HAP-1 (cell line): ENCODE measurements at regions not wholly inside any gene's neighbourhood (a gene's known extent, or its start where the extent isn't known, plus 50 kb on each side); places are given as distances from the start of the nearest gene placed in this dataset.
"Not testable (repeated sequence)": the region's sequence is repeated elsewhere in the genome, so short reads cannot be mapped to it uniquely, and the experiment has no call there.

Experiments used
- DNase-seq, 2 experiments: peaks; one replicate each; pipeline ENCODE4 v3.0.0-alpha.2; 2016 to 2020; ENCODE audit warnings: low spot score in 2 of 2
- H3K27me3 ChIP-seq: fragments of 250-450 bp; sonication (Bioruptor Pico); 2 replicates; pipeline ENCODE4 v1.5.1; 2020; ENCODE audit warnings: low read depth, mild to moderate bottlenecking, moderate library complexity
- H3K36me3 ChIP-seq: fragments of 250-450 bp; sonication (Bioruptor Pico); replicated peaks from 2 replicates; pipeline ENCODE4 v1.5.1; 2020; ENCODE audit warnings: mild to moderate bottlenecking
- H3K4me1 ChIP-seq: fragments of 250-450 bp; sonication (Bioruptor Pico); 2 replicates; pipeline ENCODE4 v1.5.1; 2020; ENCODE audit warnings: mild to moderate bottlenecking
- H3K4me3 ChIP-seq: fragments of 250-450 bp; sonication (Bioruptor Pico); 2 replicates; pipeline ENCODE4 v1.5.1; 2020; ENCODE audit warnings: mild to moderate bottlenecking, moderate library complexity
- H3K9me3 ChIP-seq: fragments of 250-450 bp; sonication (Bioruptor Pico); 2 replicates; pipeline ENCODE4 v1.5.1; 2020; ENCODE audit warnings: mild to moderate bottlenecking, moderate library complexity
- in situ Hi-C: fragments of 300-500 bp; cut with MboI; formaldehyde crosslinking; loops from 3 replicates; pipeline ENCODE4 v1.14.3; 2020; ENCODE audit warnings: low sequenced_read_pairs, inconsistent platforms, mixed read lengths

GRCh38 chr14:53384536-53384935 lies 231.4 kb upstream of the DDHD1 start:
- Histone ChIP-seq H3K9me3 (no peaks in the 10 kb centered on the region; the same call in 1 of the 2 replicates), H3K4me3 (no peak overlapping the region), H3K36me3 (no peaks in the 10 kb centered on the region), H3K27me3 (peaks cover 5% of the 10 kb centered on the region), H3K4me1 (no peaks in the 10 kb centered on the region; the same call in 1 of the 2 replicates)
- DNase-seq = no peak
- in situ Hi-C loops = no loop called here

DNA sequence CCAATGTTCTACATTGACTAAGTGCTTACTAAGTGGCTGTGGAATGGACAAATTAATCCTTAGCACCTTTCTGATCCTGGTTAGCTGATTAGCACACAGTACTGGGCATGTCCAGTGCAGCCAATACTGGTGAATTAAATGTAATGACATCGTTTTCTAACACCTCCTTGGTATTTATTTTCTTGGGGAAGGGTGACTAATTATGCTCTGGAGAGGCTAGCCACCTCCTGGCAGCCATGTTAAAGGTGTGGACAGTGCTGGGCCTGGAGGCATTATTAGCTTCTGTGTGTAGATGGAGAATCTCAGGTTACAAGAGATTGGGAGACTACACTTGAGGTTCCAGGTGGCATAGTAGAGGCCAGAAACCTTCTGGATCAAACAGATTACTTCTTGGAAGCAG lies 230.9 kb upstream of the DDHD1 start:
- no peak for DNase-seq
- no peaks in the 10 kb centered on the region; the same call in 1 of the 2 replicates for H3K9me3 ChIP-seq
- H3K27me3 ChIP-seq = peaks cover 5% of the 10 kb centered on the region
- no peaks in the 10 kb centered on the region for H3K36me3 ChIP-seq
- H3K4me1 ChIP-seq = no peaks in the 10 kb centered on the region; the same call in 1 of the 2 replicates
- no peak overlapping the region for H3K4me3 ChIP-seq
- in situ Hi-C loops = no loop called here

GRCh38 chr14:53381895-53382294 lies 228.8 kb upstream of the DDHD1 start:
- DNase-seq = no peak
- Histone ChIP-seq H3K27me3 (no peaks in the 10 kb centered on the region), H3K9me3 (no peaks in the 10 kb centered on the region; the same call in 1 of the 2 replicates), H3K4me3 (no peak overlapping the region), H3K4me1 (no peaks in the 10 kb centered on the region; the same call in 1 of the 2 replicates), H3K36me3 (no peaks in the 10 kb centered on the region)
- in situ Hi-C loops = no loop called here

GRCh38 chr14:53380867-53381225 lies 227.7 kb upstream of the DDHD1 start:
- Histone ChIP-seq H3K4me3 (no peak overlapping the region), H3K9me3 (no peaks in the 10 kb centered on the region), H3K27me3 (no peaks in the 10 kb centered on the region), H3K36me3 (no peaks in the 10 kb centered on the region), H3K4me1 (no peaks in the 10 kb centered on the region; the same call in none of the 2 replicates)
- DNase-seq = no peak
- in situ Hi-C loops = no loop called here

DNA sequence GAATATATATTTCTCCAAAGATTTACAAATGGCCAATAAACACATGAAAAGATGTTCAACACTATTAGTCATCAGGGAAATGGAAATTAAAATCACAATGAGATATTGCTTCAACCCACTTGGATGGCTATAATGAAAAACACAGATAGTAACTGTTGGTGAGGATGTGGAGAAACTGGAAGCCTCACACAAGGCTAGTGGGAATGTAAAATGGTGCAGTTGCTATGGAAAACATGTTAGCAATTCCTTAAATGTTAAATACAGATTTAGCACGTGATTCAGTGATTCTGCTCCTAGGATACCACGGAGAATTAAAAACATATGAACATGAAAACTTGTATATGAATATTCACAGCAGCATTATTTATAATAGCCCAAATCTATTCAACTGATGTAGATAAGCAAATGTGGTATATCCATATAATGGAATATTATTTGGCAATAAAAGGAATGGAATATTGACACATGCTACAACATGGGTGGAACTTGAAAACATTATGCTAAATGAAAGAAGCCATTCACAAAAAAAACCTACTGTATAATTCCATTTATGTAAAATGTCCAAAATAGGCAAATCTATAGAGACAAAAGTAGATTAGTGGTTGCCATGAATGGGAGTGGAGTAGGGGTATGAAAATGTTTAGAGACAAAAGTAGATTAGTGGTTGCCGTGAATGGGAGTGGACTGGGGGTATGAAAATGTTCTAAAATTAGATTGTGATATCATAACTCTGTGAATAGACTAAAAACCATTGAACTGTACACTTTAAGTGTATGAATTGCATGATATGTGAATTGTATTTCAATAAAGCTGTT lies 227.1 kb upstream of the DDHD1 start:
- Histone ChIP-seq H3K4me3 (no peak overlapping the region), H3K4me1 (no peaks in the 10 kb centered on the region; the same call in none of the 2 replicates), H3K9me3 (no peaks in the 10 kb centered on the region), H3K36me3 (no peaks in the 10 kb centered on the region), H3K27me3 (no peaks in the 10 kb centered on the region)
- DNase-seq = no peak
- in situ Hi-C loops = no loop called here

DNA sequence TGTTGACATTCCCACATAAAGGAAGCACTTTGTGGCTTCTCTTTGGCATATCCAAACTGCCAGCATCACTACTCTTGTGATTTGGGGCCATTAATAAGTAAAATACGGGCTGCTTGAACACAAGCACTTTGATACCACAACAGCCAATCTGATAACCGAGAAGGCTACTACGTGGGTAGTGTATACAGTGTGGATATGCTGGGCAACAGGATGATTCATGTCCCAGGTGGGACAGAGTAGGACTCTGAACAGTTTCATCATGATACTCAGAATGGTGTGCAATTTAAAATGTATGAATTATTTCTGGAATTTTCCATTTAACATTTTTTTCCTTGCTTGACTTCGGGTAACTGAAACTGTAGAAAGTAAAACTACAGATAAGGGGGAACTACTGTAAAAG lies 225.0 kb upstream of the DDHD1 start:
- Histone ChIP-seq H3K4me3 (no peak overlapping the region), H3K36me3 (no peaks in the 10 kb centered on the region), H3K9me3 (no peaks in the 10 kb centered on the region), H3K4me1 (no peaks in the 10 kb centered on the region; the same call in none of the 2 replicates), H3K27me3 (no peaks in the 10 kb centered on the region)
- no peak for DNase-seq
- in situ Hi-C loops = no loop called here

GRCh38 chr14:53376064-53376463 lies 222.9 kb upstream of the DDHD1 start:
- no peak overlapping the region for H3K4me3 ChIP-seq
- no peak for DNase-seq
- no peaks in the 10 kb centered on the region for H3K27me3 ChIP-seq
- H3K36me3 ChIP-seq = no peaks in the 10 kb centered on the region
- H3K9me3 ChIP-seq = no peaks in the 10 kb centered on the region
- in situ Hi-C loops = no loop called here
- no peaks in the 10 kb centered on the region; the same call in none of the 2 replicates for H3K4me1 ChIP-seq

- in situ Hi-C loops = no loop called here
- DNase-seq = no peak
- Histone ChIP-seq H3K36me3 (no peaks in the 10 kb centered on the region), H3K9me3 (no peaks in the 10 kb centered on the region), H3K4me1 (no peaks in the 10 kb centered on the region; the same call in none of the 2 replicates), H3K27me3 (no peaks in the 10 kb centered on the region), H3K4me3 (no peak overlapping the region)
These were observed 222.5 kb upstream of the DDHD1 start for GRCh38 chr14:53375599-53375998.

DNA sequence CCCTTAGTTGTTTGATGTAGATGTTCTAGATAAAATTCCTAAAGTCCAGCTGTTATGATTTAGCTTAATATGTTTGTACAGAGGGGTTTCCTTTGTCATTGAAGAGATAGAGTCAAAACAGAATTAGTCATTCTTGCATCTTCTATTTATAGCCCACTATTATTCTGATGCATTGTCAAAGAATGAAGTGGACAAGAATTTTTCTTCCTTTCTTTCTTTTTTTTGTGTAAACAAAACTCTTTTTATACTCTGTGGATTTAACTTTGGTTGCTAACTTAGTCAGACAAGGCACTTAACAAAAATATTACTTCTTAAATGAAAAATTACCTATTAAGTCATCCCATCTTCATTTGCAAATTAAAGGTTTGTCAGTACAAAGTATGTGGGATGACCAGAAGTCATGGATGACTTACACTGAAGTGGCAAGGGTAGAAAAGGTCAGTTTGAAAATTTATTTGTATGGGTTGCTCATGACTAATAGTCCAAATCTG lies 215.6 kb upstream of the DDHD1 start:
- Histone ChIP-seq H3K9me3 (no peaks in the 10 kb centered on the region), H3K4me1 (peaks cover 14% of the 10 kb centered on the region), H3K36me3 (no peaks in the 10 kb centered on the region), H3K27me3 (no peaks in the 10 kb centered on the region), H3K4me3 (no peak overlapping the region)
- DNase-seq = peak in 1 of 2 experiments; percentile 71
- in situ Hi-C loops = no loop called here

GRCh38 chr14:53368066-53368465 lies 214.9 kb upstream of the DDHD1 start:
- Histone ChIP-seq H3K27me3 (no peaks in the 10 kb centered on the region), H3K4me3 (no peak overlapping the region), H3K4me1 (peaks cover 14% of the 10 kb centered on the region), H3K36me3 (no peaks in the 10 kb centered on the region), H3K9me3 (no peaks in the 10 kb centered on the region)
- no peak for DNase-seq
- in situ Hi-C loops = no loop called here

- no peak for DNase-seq
These were observed 214.5 kb upstream of the DDHD1 start for GRCh38 chr14:53367644-53368026.

DNA sequence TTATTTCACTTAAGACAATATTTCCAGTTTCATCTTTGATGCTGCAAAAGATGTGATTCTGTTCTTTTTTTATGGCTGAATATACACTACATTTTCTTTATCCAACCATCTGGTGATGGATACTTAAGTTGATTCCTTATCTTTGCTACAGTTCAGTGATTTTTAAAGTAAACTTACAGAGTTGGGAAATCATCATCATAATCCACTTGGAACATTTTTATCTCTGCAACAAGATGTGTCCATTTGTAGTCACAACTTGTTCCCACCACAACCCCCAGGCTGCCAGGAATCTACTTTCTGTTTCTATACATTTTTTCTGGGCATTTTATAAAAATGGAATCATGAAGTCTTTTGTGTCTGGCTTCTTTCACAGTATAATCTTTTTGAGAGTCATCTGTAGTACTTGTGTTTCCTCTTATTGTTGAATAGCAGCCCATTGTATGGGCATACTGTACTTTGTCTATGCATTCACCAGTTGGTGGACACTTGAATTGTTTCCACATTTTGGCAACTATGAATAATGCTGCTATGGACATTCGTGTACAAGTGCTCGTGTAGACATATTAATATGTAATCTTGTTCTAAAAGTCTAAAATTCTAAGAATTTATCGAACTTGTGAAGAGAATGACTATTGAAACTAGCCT lies 212.5 kb upstream of the DDHD1 start:
- peaks cover 14% of the 10 kb centered on the region for H3K4me1 ChIP-seq
- no peaks in the 10 kb centered on the region for H3K9me3 ChIP-seq
- in situ Hi-C loops = no loop called here
- no peak overlapping the region for H3K4me3 ChIP-seq
- DNase-seq = no peak
- H3K27me3 ChIP-seq = no peaks in the 10 kb centered on the region
- H3K36me3 ChIP-seq = no peaks in the 10 kb centered on the region

More at GRCh38 chr14:53367644-53368026, 214.5 kb upstream of the DDHD1 start:
- in situ Hi-C loops = no loop called here
- Histone ChIP-seq H3K27me3 (no peaks in the 10 kb centered on the region), H3K36me3 (no peaks in the 10 kb centered on the region), H3K4me3 (no peak overlapping the region), H3K4me1 (peaks cover 14% of the 10 kb centered on the region), H3K9me3 (no peaks in the 10 kb centered on the region)

DNA sequence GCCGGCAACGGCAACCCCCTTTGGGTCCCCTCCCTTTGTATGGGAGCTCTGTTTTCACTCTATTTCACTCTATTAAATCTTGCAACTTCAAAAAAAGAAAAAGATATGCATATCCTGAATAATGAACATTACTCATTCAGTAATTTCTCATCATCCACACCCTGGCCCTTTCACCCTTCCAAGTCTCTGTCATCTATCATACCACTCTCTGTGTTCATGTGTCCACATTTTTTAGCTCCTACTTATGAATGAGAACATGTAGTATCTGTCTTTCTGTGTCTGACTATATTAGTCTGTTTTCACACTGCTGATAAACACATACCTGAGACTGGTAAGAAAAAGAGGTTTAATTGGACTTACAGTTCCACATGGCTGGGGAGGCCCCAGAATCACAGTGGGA lies 209.8 kb upstream of the DDHD1 start:
- H3K36me3 ChIP-seq, H3K9me3 ChIP-seq, DNase-seq, H3K27me3 ChIP-seq, in situ Hi-C loops, H3K4me1 ChIP-seq, H3K4me3 ChIP-seq: not testable (repeated sequence)

GRCh38 chr14:53360829-53361228 lies 207.7 kb upstream of the DDHD1 start:
- no peak overlapping the region for H3K4me3 ChIP-seq
- no peaks in the 10 kb centered on the region for H3K9me3 ChIP-seq
- no peaks in the 10 kb centered on the region for H3K27me3 ChIP-seq
- no peaks in the 10 kb centered on the region for H3K36me3 ChIP-seq
- in situ Hi-C loops = no loop called here
- H3K4me1 ChIP-seq = no peaks in the 10 kb centered on the region
- DNase-seq = no peak
